Neural cell (in vitro differentiated cells): ENCODE measurements at regions not wholly inside any gene's neighbourhood (a gene's known extent, or its start where the extent isn't known, plus 50 kb on each side); places are given as distances from the start of the nearest gene placed in this dataset.

ENCODE experiments used
- CTCF ChIP-seq: fragments of 450-650 bp; IDR thresholded peaks from 2 replicates; pipeline ENCODE4 v1.5.1; 2014; ENCODE audit warnings: antibody characterized with exemption, mild to moderate bottlenecking, moderate library complexity; ENCODE audit not compliant: poor library complexity, severe bottlenecking
- EP300 ChIP-seq: fragments of 450-650 bp; conservative IDR thresholded peaks from 2 replicates; pipeline ENCODE4 v1.6.1; 2014; ENCODE audit warnings: antibody characterized with exemption, mild to moderate bottlenecking, moderate library complexity; ENCODE audit not compliant: poor library complexity, severe bottlenecking
- TAF1 ChIP-seq: IDR thresholded peaks from 2 replicates; pipeline ENCODE4 v1.6.1; 2012; ENCODE audit warnings: low read depth

GRCh38 chr15:29994284-29994683, 88.5 kb upstream of the GOLGA8J start:
- TF ChIP-seq CTCF (no peak), EP300 (no peak), TAF1 (no peak)
